RWPE1 (cell line): ENCODE measurements at regions not wholly inside any gene's neighbourhood (a gene's known extent, or its start where the extent isn't known, plus 50 kb on each side); places are given as distances from the start of the nearest gene placed in this dataset.

Experiments used
- CTCF ChIA-PET: fragments of 350-600 bp; sonication (Branson Sonifier 250); formaldehyde crosslinking; extraction: SDS; loops from one replicate; lab custom pipeline; 2021; lab: Yijun Ruan, JAX
- POLR2A ChIA-PET: fragments of 400-600 bp; formaldehyde crosslinking; extraction: SDS; loops from one replicate; lab custom pipeline; 2020; ENCODE audit warnings: antibody characterized with exemption; ENCODE audit not compliant: low non-redundant PET; lab: Yijun Ruan, JAX
- DNase-seq: peaks from one replicate; pipeline ENCODE4 v3.0.0; 2012; ENCODE audit warnings: low spot score
- H3K27ac ChIP-seq: fragments of 450-650 bp; 2 replicates; pipeline ENCODE4 v1.5.1; 2017
- CTCF ChIP-seq: fragments of 450-650 bp; conservative IDR thresholded peaks from 2 replicates; pipeline ENCODE4 v1.5.1; 2017; ENCODE audit warnings: low read depth, mild to moderate bottlenecking

GRCh38 chr5:124130816-124131215 lies 615.6 kb downstream of the ZNF608 start:
- CTCF ChIA-PET = no interaction called here
- H3K27ac ChIP-seq = no peak overlapping the region
- TF ChIP-seq CTCF = no peak
- POLR2A ChIA-PET = no interaction called here
- DNase-seq = no peak

- H3K27ac ChIP-seq = no peak overlapping the region
- no peak for DNase-seq
- ChIA-PET CTCF (interaction anchor here (0.8 kb wide), 1 partner anchor 459 kb away, joined by 3 read pairs; no protein-coding TSS in a partner anchor), POLR2A (no interaction called here)
- TF ChIP-seq CTCF = no peak
Observed at GRCh38 chr5:124128867-124129266, 616.9 kb downstream of the CSNK1G3 start.

GRCh38 chr5:124126504-124127217 lies 614.7 kb downstream of the CSNK1G3 start:
- DNase-seq = no peak
- TF ChIP-seq CTCF = no peak
- ChIA-PET CTCF (no interaction called here), POLR2A (no interaction called here)
- H3K27ac ChIP-seq = no peak overlapping the region

GRCh38 chr5:124124711-124125229 lies 612.8 kb downstream of the CSNK1G3 start:
- DNase-seq = no peak
- no peak overlapping the region for H3K27ac ChIP-seq
- ChIA-PET CTCF (no interaction called here), POLR2A (no interaction called here)
- TF ChIP-seq CTCF = no peak

- H3K27ac ChIP-seq = no peak overlapping the region
- ChIA-PET CTCF (no interaction called here), POLR2A (no interaction called here)
- no peak for TF ChIP-seq CTCF
- DNase-seq = peak; percentile 13
Observed at GRCh38 chr5:124121198-124121597, 609.2 kb downstream of the CSNK1G3 start.

GRCh38 chr5:124114911-124115310 lies 602.9 kb downstream of the CSNK1G3 start:
- TF ChIP-seq CTCF = no peak
- DNase-seq = no peak
- ChIA-PET CTCF (interaction anchor here (0.6 kb wide), 2 partner anchors 152 to 1054 kb away, joined by 3 read pairs; no protein-coding TSS in a partner anchor), POLR2A (interaction anchor here (0.5 kb wide), 1 partner anchor 12 kb away, joined by 3 read pairs; no protein-coding TSS in a partner anchor)
- H3K27ac ChIP-seq = no peak overlapping the region
